ENCODE measurements at regions not wholly inside any gene's neighbourhood (a gene's known extent, or its start where the extent isn't known, plus 50 kb on each side); places are given as distances from the start of the nearest gene placed in this dataset.

DNA sequence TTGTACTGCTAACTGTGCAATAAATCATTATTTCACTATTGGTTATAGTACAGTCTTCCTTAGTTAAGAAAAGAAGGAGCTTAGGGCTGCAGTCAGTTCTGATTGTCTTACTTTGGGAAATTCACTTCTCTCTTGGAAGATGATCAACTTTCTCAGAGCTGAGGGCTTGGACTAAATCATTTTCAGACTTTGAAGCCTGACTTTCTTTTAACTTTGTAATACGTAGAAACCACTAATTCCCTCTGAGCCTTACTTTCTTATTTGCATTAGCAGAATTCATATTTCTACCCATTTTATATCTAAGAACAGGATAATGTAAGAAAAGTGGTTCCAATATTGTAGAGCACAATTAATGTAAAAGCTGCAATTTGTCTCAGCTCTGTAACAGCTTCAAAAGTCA, 386.4 kb downstream of the TRIB2 start:
- no peak for TF ChIP-seq CTCF (IDR thresholded peaks at IDR 0.05 in 4 of 5, conservative IDR thresholded peaks at IDR 0.05 in 1 of 5)
- no peak for TF ChIP-seq POLR2A (IDR thresholded peaks at IDR 0.05)

Measured in gastrocnemius medialis (tissue), 4 donors.